BE2C (cell line): ENCODE measurements at regions not wholly inside any gene's neighbourhood (a gene's known extent, or its start where the extent isn't known, plus 50 kb on each side); places are given as distances from the start of the nearest gene placed in this dataset.

Experiments used
- DNase-seq: peaks from one replicate; pipeline ENCODE4 v3.0.0-alpha.2; 2020
- H3K27me3 ChIP-seq: fragments of 250-450 bp; sonication (Bioruptor Pico); 2 replicates; pipeline ENCODE4 v1.5.1; 2020; ENCODE audit warnings: mild to moderate bottlenecking
- H3K36me3 ChIP-seq: fragments of 250-450 bp; sonication (Bioruptor Pico); 2 replicates; pipeline ENCODE4 v1.5.1; 2020; ENCODE audit warnings: mild to moderate bottlenecking
- H3K4me1 ChIP-seq: fragments of 250-450 bp; sonication (Bioruptor Pico); 2 replicates; pipeline ENCODE4 v1.5.1; 2020
- H3K4me3 ChIP-seq: 2 replicates; pipeline ENCODE4 v1.5.1; 2011; ENCODE audit warnings: low read depth, low read length
- H3K9me3 ChIP-seq: fragments of 250-450 bp; sonication (Bioruptor Pico); 2 replicates; pipeline ENCODE4 v1.5.1; 2020
- CTCF ChIP-seq: IDR thresholded peaks from 2 replicates; pipeline ENCODE4 v1.5.1; 2012; ENCODE audit warnings: mild to moderate bottlenecking, low read depth, low read length

GRCh38 chr20:52483382-52483781 lies 291.8 kb upstream of the ZFP64 start:
- Histone ChIP-seq H3K9me3 (no peaks in the 10 kb centered on the region), H3K36me3 (no peaks in the 10 kb centered on the region), H3K27me3 (no peaks in the 10 kb centered on the region), H3K4me3 (no peak overlapping the region), H3K4me1 (peaks cover 8% of the 10 kb centered on the region)
- no peak for DNase-seq
- no peak for TF ChIP-seq CTCF

GRCh38 chr20:52482044-52482443 lies 290.5 kb upstream of the ZFP64 start:
- Histone ChIP-seq H3K9me3 (no peaks in the 10 kb centered on the region), H3K36me3 (no peaks in the 10 kb centered on the region), H3K4me3 (peak overlapping the region; percentile 12; the same call in 1 of the 2 replicates), H3K27me3 (no peaks in the 10 kb centered on the region), H3K4me1 (peaks cover 8% of the 10 kb centered on the region)
- TF ChIP-seq CTCF, result no peak
- DNase-seq, result no peak

- no peak for TF ChIP-seq CTCF
- Histone ChIP-seq H3K36me3 (no peaks in the 10 kb centered on the region), H3K27me3 (no peaks in the 10 kb centered on the region), H3K4me3 (peak overlapping the region; percentile 12), H3K9me3 (no peaks in the 10 kb centered on the region), H3K4me1 (peaks cover 8% of the 10 kb centered on the region)
- peak; percentile 78 for DNase-seq
These were observed 289.9 kb upstream of the ZFP64 start for GRCh38 chr20:52481443-52481842.

- H3K27me3 ChIP-seq, result no peaks in the 10 kb centered on the region
- no peak for TF ChIP-seq CTCF
- H3K9me3 ChIP-seq, result no peaks in the 10 kb centered on the region
- peaks cover 5% of the 10 kb centered on the region for H3K4me1 ChIP-seq
- no peaks in the 10 kb centered on the region for H3K36me3 ChIP-seq
- H3K4me3 ChIP-seq, result no peak overlapping the region
- DNase-seq, result no peak
These were observed 284.6 kb upstream of the ZFP64 start for GRCh38 chr20:52476074-52476750.

- H3K4me3 ChIP-seq, result no peak overlapping the region
- no peak for DNase-seq
- no peaks in the 10 kb centered on the region for H3K9me3 ChIP-seq
- no peaks in the 10 kb centered on the region for H3K27me3 ChIP-seq
- H3K4me1 ChIP-seq, result no peaks in the 10 kb centered on the region; the same call in 1 of the 2 replicates
- no peak for TF ChIP-seq CTCF
- H3K36me3 ChIP-seq, result no peaks in the 10 kb centered on the region
These were observed 281.6 kb upstream of the ZFP64 start for GRCh38 chr20:52473186-52473585.

- H3K36me3 ChIP-seq, result no peaks in the 10 kb centered on the region
- H3K27me3 ChIP-seq, result no peaks in the 10 kb centered on the region
- DNase-seq, result no peak
- no peak for TF ChIP-seq CTCF
- H3K4me1 ChIP-seq, result no peaks in the 10 kb centered on the region; the same call in 1 of the 2 replicates
- H3K9me3 ChIP-seq, result no peaks in the 10 kb centered on the region
- H3K4me3 ChIP-seq, result no peak overlapping the region
These were observed 279.0 kb upstream of the ZFP64 start for GRCh38 chr20:52470561-52470960.
